ENCODE measurements at regions not wholly inside any gene's neighbourhood (a gene's known extent, or its start where the extent isn't known, plus 50 kb on each side); places are given as distances from the start of the nearest gene placed in this dataset.

- TF ChIP-seq SMAD1 (IDR thresholded peaks at IDR 0.05; ENCODE audit: low read depth, partially characterized antibody) (no peak), ZBTB4 (CRISPR knock-in tag; IDR thresholded peaks at IDR 0.05) (no peak), HCFC1 (IDR thresholded peaks at IDR 0.05; ENCODE audit: low read length) (no peak), MLLT1 (IDR thresholded peaks at IDR 0.05) (no peak), MAX (IDR thresholded peaks at IDR 0.05; ENCODE audit: low read depth, low read length) (no peak), ZNF622 (IDR thresholded peaks at IDR 0.05) (no peak), TCF12 (IDR thresholded peaks at IDR 0.05; ENCODE audit: low read depth, low read length) (no peak), IKZF1 (conservative IDR thresholded peaks at IDR 0.05) (peak; percentile 47; the same call in 1 of the 2 replicates), STAT1 (conservative IDR thresholded peaks at IDR 0.05) (no peak), IRF3 (IDR thresholded peaks at IDR 0.05) (no peak), PBX3 (IDR thresholded peaks at IDR 0.05; ENCODE audit: insufficient replicate concordance, low read depth, low read length) (no peak), SIX5 (IDR thresholded peaks at IDR 0.05; ENCODE audit: low read depth, low read length, severe bottlenecking) (no peak), CTCF (IDR thresholded peaks at IDR 0.05 in 2 of 3, conservative IDR thresholded peaks at IDR 0.05 in 1 of 3; ENCODE audit: control insufficient read depth in 2 of 3, extremely low read depth in 1 of 3, insufficient read depth in 1 of 3, low read depth in 3 of 3, low read length in 3 of 3) (no peak), ZSCAN29 (IDR thresholded peaks at IDR 0.05) (no peak), JUNB (IDR thresholded peaks at IDR 0.05) (no peak), WRNIP1 (IDR thresholded peaks at IDR 0.05; ENCODE audit: borderline replicate concordance, low read depth, low read length) (no peak), HDAC6 (IDR thresholded peaks at IDR 0.05; ENCODE audit: unreplicated experiment) (no peak), MYC (IDR thresholded peaks at IDR 0.05; ENCODE audit: insufficient read depth, insufficient read length, insufficient replicate concordance, low read length, severe bottlenecking) (no peak), MTA3 (IDR thresholded peaks at IDR 0.05; ENCODE audit: borderline replicate concordance, low read length) (no peak), MTA2 (IDR thresholded peaks at IDR 0.05; ENCODE audit: low read depth) (peak; percentile 64; the same call in 1 of the 2 replicates), MEF2A (IDR thresholded peaks at IDR 0.05; ENCODE audit: insufficient read depth, low read depth, low read length) (0 out of 2 replicates have a peak, but pooled peaks have one; percentile 5), SREBF2 (IDR thresholded peaks at IDR 0.05; ENCODE audit: low read length) (no peak)
Measured at GRCh38 chr6:11346516-11346915, 114.0 kb upstream of the NEDD9 start (continued).

Data from GM12878 (cell line).